OCI-LY3 (cell line): ENCODE measurements at regions not wholly inside any gene's neighbourhood (a gene's known extent, or its start where the extent isn't known, plus 50 kb on each side); places are given as distances from the start of the nearest gene placed in this dataset.

Experiments
- EZH2phosphoT487 ChIP-seq: fragments of 200-600 bp; shearing (Covaris generic); IDR thresholded peaks from 2 replicates; pipeline ENCODE4 v1.6.1; 2018; ENCODE audit warnings: antibody characterized with exemption, mixed run types, low read depth
- TF ChIP-seq, protein P1 (sequence below): fragments of 200-600, 300-600 bp; sonication (generic); IDR thresholded peaks from 2 replicates; pipeline ENCODE4 v1.5.1; 2014; ENCODE audit warnings: antibody characterized with exemption, low read length, low read depth

DNA sequence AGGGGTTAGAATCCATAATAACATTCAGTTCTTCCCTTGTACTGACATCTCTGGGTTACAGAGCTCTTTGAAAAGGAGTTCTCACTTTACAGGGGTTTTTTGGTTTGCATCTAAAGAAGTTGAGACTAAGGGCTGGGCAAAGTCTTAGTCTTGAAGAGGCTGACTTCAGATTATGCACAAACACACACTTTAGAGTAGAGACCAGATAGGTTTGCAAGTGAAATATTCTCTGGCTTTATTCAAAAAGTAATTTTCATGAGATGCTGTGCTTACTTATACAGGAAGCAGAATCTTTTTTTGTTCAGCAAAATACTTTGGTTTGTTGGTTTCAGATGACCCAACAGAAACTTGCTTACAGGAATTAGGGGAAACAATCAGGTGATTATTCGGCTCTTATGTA, 410.9 kb upstream of the LRRTM1 start:
- TF ChIP-seq, protein P1, sequence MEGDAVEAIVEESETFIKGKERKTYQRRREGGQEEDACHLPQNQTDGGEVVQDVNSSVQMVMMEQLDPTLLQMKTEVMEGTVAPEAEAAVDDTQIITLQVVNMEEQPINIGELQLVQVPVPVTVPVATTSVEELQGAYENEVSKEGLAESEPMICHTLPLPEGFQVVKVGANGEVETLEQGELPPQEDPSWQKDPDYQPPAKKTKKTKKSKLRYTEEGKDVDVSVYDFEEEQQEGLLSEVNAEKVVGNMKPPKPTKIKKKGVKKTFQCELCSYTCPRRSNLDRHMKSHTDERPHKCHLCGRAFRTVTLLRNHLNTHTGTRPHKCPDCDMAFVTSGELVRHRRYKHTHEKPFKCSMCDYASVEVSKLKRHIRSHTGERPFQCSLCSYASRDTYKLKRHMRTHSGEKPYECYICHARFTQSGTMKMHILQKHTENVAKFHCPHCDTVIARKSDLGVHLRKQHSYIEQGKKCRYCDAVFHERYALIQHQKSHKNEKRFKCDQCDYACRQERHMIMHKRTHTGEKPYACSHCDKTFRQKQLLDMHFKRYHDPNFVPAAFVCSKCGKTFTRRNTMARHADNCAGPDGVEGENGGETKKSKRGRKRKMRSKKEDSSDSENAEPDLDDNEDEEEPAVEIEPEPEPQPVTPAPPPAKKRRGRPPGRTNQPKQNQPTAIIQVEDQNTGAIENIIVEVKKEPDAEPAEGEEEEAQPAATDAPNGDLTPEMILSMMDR, result no peak
- no peak for TF ChIP-seq EZH2phosphoT487
